ENCODE measurements at regions not wholly inside any gene's neighbourhood (a gene's known extent, or its start where the extent isn't known, plus 50 kb on each side); places are given as distances from the start of the nearest gene placed in this dataset.
A peak's percentile ranks its signal among the peaks of the same experiment; 100 is the strongest.

DNA sequence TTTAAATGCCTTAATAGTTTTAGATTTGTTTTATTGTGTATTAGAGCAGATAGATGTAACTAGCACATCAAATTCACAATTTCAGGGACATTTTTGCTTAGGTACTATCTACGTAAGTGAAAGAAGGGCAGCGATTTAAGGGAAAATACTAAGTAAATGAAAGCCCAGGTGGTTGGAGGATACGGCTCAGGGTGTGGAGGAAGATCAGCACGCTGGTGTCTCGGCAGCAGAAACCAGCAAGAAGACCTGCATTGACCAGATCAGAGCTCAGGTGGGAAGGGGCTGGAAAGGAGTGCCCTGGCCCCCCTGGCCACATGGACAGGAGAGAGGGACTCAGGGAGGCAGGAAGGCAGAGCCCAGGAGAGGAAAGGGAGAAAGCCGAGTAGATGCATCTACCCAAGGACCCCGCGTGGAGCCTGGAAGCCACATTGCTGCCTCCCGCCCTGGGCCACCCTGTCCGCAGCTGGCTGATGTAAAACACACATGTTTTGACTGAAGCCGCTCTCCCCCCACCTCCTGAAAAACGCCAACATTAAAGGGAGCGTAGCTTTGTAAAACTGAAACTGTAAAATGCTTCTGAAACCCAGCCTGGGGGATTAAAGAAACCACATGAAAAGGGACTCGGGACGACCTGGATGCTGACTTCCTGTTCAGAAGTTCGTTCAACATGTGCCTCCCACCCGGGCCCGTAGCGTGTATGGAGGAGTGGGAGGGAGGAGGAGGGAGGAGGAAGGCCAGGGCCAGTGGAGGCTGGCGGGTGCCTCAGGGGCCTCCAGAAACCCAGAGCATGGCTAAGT is 72.6 kb upstream of the TARDBP start:
- TF ChIP-seq, protein P1, sequence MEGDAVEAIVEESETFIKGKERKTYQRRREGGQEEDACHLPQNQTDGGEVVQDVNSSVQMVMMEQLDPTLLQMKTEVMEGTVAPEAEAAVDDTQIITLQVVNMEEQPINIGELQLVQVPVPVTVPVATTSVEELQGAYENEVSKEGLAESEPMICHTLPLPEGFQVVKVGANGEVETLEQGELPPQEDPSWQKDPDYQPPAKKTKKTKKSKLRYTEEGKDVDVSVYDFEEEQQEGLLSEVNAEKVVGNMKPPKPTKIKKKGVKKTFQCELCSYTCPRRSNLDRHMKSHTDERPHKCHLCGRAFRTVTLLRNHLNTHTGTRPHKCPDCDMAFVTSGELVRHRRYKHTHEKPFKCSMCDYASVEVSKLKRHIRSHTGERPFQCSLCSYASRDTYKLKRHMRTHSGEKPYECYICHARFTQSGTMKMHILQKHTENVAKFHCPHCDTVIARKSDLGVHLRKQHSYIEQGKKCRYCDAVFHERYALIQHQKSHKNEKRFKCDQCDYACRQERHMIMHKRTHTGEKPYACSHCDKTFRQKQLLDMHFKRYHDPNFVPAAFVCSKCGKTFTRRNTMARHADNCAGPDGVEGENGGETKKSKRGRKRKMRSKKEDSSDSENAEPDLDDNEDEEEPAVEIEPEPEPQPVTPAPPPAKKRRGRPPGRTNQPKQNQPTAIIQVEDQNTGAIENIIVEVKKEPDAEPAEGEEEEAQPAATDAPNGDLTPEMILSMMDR (conservative IDR thresholded peaks at IDR 0.05; ENCODE audit: low read depth, low read length) = no peak
- Histone ChIP-seq H3K4me1 (ENCODE audit: low read depth, poor library complexity, severe bottlenecking) (peaks cover 33% of the 10 kb centered on the region), H4K20me1 (ENCODE audit: insufficient read depth) (no peaks in the 10 kb centered on the region), H3K9ac (no peak overlapping the region), H3K27me3 (ENCODE audit: insufficient read depth, low read depth) (peaks cover 89% of the 10 kb centered on the region), H3K27ac (no peak overlapping the region), H3K36me3 (ENCODE audit: insufficient read depth) (no peaks in the 10 kb centered on the region), H2AFZ (ENCODE audit: low read depth) (peak overlapping the region; percentile 38; the same call in 1 of the 2 replicates), H3K4me2 (peak overlapping the region; percentile 81), H3K79me2 (ENCODE audit: insufficient read depth, low read depth) (no peaks in the 10 kb centered on the region), H3K4me3 (IDR thresholded peaks at IDR 0.05; ENCODE audit: insufficient read depth, low read depth, low read length) (no peak overlapping the region)

- H3K4me3 ChIP-seq (IDR thresholded peaks at IDR 0.05; ENCODE audit: insufficient read depth, low read depth, low read length) = no peak overlapping the region
- H3K27ac ChIP-seq = no peak overlapping the region
Observed at GRCh38 chr1:10940451-10940804, 72.0 kb upstream of the TARDBP start.

DNA sequence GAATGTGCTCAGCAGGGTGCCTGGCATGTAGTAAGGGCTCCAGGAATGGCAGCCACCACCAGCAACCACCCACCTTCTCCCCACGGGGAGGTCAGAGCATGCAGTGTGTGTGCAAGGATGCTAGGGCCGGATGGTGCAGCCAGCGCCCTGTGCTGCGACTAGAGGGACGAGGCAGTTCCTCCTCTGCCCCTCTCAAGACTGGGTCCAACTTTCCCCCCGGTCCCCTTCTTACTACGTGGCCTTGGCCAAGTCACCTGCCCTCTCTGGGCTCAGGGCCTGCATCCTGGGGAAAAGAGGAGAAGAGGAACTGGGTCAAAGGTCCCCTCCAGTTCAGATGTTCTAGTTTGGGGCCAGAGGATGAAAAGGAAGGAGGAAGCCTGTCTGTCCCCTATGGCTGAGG is 71.6 kb upstream of the TARDBP start:
- TF ChIP-seq, protein P1 (conservative IDR thresholded peaks at IDR 0.05; ENCODE audit: low read depth, low read length) = no peak
- Histone ChIP-seq H3K27me3 (ENCODE audit: insufficient read depth, low read depth) (peaks cover 89% of the 10 kb centered on the region), H3K79me2 (ENCODE audit: insufficient read depth, low read depth) (no peaks in the 10 kb centered on the region), H4K20me1 (ENCODE audit: insufficient read depth) (no peaks in the 10 kb centered on the region), H3K36me3 (ENCODE audit: insufficient read depth) (no peaks in the 10 kb centered on the region), H3K4me1 (ENCODE audit: low read depth, poor library complexity, severe bottlenecking) (peaks cover 33% of the 10 kb centered on the region), H3K4me2 (peak overlapping the region; percentile 81; the same call in 1 of the 2 replicates), H2AFZ (ENCODE audit: low read depth) (no peak overlapping the region), H3K27ac (no peak overlapping the region), H3K9ac (no peak overlapping the region), H3K4me3 (IDR thresholded peaks at IDR 0.05; ENCODE audit: insufficient read depth, low read depth, low read length) (no peak overlapping the region)

More at GRCh38 chr1:10940451-10940804, 72.0 kb upstream of the TARDBP start:
- TF ChIP-seq, protein P1 (conservative IDR thresholded peaks at IDR 0.05; ENCODE audit: low read depth, low read length) = no peak
- Histone ChIP-seq H3K27me3 (ENCODE audit: insufficient read depth, low read depth) (peaks cover 89% of the 10 kb centered on the region), H3K9ac (no peak overlapping the region), H3K36me3 (ENCODE audit: insufficient read depth) (no peaks in the 10 kb centered on the region), H4K20me1 (ENCODE audit: insufficient read depth) (no peaks in the 10 kb centered on the region), H3K4me2 (peak overlapping the region; percentile 81), H3K4me1 (ENCODE audit: low read depth, poor library complexity, severe bottlenecking) (peaks cover 33% of the 10 kb centered on the region), H2AFZ (ENCODE audit: low read depth) (peak overlapping the region; percentile 38; the same call in 1 of the 2 replicates), H3K79me2 (ENCODE audit: insufficient read depth, low read depth) (no peaks in the 10 kb centered on the region)

DNA sequence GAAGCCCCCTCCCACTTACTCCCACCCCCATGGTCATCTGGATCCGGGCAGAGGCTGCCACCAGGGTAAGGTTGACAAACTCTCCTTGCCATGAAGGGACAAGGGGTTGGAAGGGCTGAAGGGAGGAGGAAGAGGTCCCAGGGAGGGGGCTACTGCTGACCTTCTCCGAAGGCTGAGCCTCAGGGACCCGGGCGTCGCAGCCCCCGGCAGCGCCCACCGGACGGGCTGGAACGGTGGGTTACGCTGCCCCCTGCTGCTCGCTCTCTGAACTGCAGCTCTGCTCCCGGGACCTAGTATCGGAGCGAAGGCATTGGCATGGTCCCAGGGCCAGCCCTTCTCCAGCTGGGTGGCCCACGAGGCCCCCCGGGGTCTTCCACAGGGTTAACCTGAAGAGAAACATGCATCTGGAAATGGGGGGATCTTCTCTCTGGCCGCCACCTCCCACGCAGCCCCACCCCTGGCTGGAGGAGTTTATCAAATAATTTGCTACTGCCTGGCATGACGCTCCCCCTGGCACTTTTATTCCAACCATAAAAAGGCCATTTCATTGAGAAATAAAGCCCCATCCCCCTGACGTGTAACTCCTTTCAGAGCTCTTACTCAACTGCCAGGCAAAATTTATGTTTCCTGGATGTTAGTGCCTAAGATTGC is 70.4 kb upstream of the TARDBP start:
- peaks cover 33% of the 10 kb centered on the region for H3K4me1 ChIP-seq (ENCODE audit: low read depth, poor library complexity, severe bottlenecking)
- H3K4me2 ChIP-seq = no peak overlapping the region; the same call in 1 of the 2 replicates
- no peak overlapping the region for H2AFZ ChIP-seq (ENCODE audit: low read depth)
- no peaks in the 10 kb centered on the region for H3K36me3 ChIP-seq (ENCODE audit: insufficient read depth)
- H3K27ac ChIP-seq = no peak overlapping the region
- peaks cover 91% of the 10 kb centered on the region for H3K27me3 ChIP-seq (ENCODE audit: insufficient read depth, low read depth)
- H3K9ac ChIP-seq = no peak overlapping the region
- H4K20me1 ChIP-seq (ENCODE audit: insufficient read depth) = no peaks in the 10 kb centered on the region
- H3K4me3 ChIP-seq (IDR thresholded peaks at IDR 0.05; ENCODE audit: insufficient read depth, low read depth, low read length) = no peak overlapping the region
- TF ChIP-seq, protein P1 (conservative IDR thresholded peaks at IDR 0.05; ENCODE audit: low read depth, low read length) = peak; percentile 98
- H3K79me2 ChIP-seq (ENCODE audit: insufficient read depth, low read depth) = no peaks in the 10 kb centered on the region

All from KMS-11 (cell line).